Tibial artery (tissue), 4 donors: ENCODE measurements at regions not wholly inside any gene's neighbourhood (a gene's known extent, or its start where the extent isn't known, plus 50 kb on each side); places are given as distances from the start of the nearest gene placed in this dataset.
A peak's percentile ranks its signal among the peaks of the same experiment; 100 is the strongest.

ENCODE experiments used
- DNase-seq, 2 donors: peaks; one replicate each; pipeline ENCODE4 v3.0.0-alpha.2; 2019
- H3K27ac ChIP-seq, 2 donors: fragments of 200-600 bp; sonication (generic) in 1 of 2; 1 replicate in 1 of 2; 2 replicates in 1 of 2; pipeline ENCODE4 v1.5.1; 2018 to 2019; ENCODE audit warnings: mild to moderate bottlenecking in 1 of 2
- H3K27me3 ChIP-seq, 2 donors: fragments of 200-600 bp; sonication (generic) in 1 of 2; one replicate each; pipeline versions ENCODE4 v1.5.1 to v1.6.0; 2016 to 2019
- H3K36me3 ChIP-seq, 3 donors: fragments of 200-600 bp; sonication (generic) in 2 of 3; one replicate each; pipeline ENCODE4 v1.5.1; 2016 to 2019; ENCODE audit warnings: mild to moderate bottlenecking in 2 of 3
- H3K4me1 ChIP-seq, 4 donors: fragments of 200-600 bp; sonication (generic) in 2 of 4; 1 replicate in 3 of 4; 2 replicates in 1 of 4; pipeline ENCODE4 v1.5.1; 2016 to 2019
- H3K4me3 ChIP-seq, 2 donors: fragments of 200-600 bp; sonication (generic) in 1 of 2; 1 replicate in 1 of 2; 2 replicates in 1 of 2; pipeline ENCODE4 v1.5.1; 2018 to 2019; ENCODE audit warnings: mild to moderate bottlenecking in 2 of 2
- H3K9me3 ChIP-seq, 3 donors: fragments of 200-600 bp; sonication (generic) in 1 of 3; one replicate each; pipeline ENCODE4 v1.5.1; 2016 to 2019
- intact Hi-C: fragments of 100-400 bp; cut with DNase I; formaldehyde crosslinking; loops from one replicate; pipeline ENCODE4 v1.15.0; 2023; ENCODE audit warnings: low total_unique reads
- TF ChIP-seq, protein P1 (sequence below), 2 experiments: fragments of 200-600 bp in 1 of 2; fragments of 450-650 bp in 1 of 2; IDR thresholded peaks; one replicate each; pipeline ENCODE4 v1.5.1; 2017 to 2019; ENCODE audit warnings: antibody characterized with exemption in 2 of 2, mild to moderate bottlenecking in 1 of 2, moderate library complexity in 1 of 2

DNA sequence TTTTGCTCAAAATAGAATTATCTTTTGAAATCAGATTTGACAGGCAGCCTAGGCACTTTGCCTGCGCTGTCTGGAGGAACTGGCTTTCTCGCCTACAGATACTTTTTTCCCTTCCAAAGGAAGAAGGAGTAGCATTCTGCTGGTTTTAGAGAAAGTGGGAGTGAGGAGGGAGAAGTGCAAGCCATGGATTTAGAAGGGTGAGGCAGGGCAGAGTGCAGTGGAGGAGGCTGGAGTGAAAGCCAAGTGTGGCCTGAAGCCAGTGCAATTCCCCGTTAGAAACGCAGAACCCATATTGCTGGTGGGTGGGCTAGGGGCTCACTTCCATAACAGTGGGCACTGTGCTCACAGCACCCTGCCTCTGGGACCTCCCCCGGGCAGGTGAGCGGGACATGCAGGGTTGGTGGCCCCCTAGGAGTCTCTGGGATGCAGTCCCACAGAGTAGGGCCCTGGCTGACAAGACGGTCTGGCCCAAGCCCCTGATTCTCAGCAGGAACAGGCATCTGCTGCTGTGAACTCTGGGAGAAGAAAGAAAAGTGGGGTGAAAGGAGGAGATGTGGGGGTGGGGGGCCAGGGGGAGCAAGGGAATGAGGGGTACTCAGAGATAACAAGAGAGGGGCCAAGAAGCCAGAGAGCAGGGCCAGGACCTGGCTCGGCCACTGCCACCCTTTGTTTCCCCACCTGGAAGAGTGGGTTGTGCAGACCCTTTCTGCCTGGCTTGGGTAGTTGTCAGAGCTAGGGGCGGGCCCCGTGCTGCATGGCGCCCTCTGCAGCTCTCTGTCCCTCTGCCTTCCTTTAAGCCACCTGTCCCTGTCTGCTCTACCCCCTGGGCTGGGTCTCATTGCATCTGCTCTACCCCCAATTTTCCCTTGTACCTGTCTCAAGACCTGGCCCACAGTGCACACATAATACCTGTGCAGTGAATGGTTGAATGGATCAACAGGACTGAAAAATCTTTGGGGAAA is 273.5 kb upstream of the HS6ST1 start:
- H3K4me3 ChIP-seq = no peak overlapping the region
- H3K9me3 ChIP-seq = no peaks in the 10 kb centered on the region
- H3K4me1 ChIP-seq = no peaks in the 10 kb centered on the region
- no peak for DNase-seq
- no peaks in the 10 kb centered on the region for H3K27me3 ChIP-seq
- intact Hi-C loops = no loop called here
- H3K36me3 ChIP-seq = no peaks in the 10 kb centered on the region
- H3K27ac ChIP-seq = no peak overlapping the region
- TF ChIP-seq, protein P1, sequence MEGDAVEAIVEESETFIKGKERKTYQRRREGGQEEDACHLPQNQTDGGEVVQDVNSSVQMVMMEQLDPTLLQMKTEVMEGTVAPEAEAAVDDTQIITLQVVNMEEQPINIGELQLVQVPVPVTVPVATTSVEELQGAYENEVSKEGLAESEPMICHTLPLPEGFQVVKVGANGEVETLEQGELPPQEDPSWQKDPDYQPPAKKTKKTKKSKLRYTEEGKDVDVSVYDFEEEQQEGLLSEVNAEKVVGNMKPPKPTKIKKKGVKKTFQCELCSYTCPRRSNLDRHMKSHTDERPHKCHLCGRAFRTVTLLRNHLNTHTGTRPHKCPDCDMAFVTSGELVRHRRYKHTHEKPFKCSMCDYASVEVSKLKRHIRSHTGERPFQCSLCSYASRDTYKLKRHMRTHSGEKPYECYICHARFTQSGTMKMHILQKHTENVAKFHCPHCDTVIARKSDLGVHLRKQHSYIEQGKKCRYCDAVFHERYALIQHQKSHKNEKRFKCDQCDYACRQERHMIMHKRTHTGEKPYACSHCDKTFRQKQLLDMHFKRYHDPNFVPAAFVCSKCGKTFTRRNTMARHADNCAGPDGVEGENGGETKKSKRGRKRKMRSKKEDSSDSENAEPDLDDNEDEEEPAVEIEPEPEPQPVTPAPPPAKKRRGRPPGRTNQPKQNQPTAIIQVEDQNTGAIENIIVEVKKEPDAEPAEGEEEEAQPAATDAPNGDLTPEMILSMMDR (IDR thresholded peaks at IDR 0.05) = no peak

- no peaks in the 10 kb centered on the region for H3K4me1 ChIP-seq
- no peak overlapping the region for H3K27ac ChIP-seq
- TF ChIP-seq, protein P1 (IDR thresholded peaks at IDR 0.05) = no peak
- no peaks in the 10 kb centered on the region for H3K9me3 ChIP-seq
- DNase-seq = no peak
- H3K36me3 ChIP-seq = no peaks in the 10 kb centered on the region
- no peak overlapping the region for H3K4me3 ChIP-seq
- no peaks in the 10 kb centered on the region for H3K27me3 ChIP-seq
- intact Hi-C loops = no loop called here
These were observed 274.8 kb upstream of the HS6ST1 start for GRCh38 chr2:128593518-128593878.

- DNase-seq = peak in 1 of 2 donors; percentile 62
- Histone ChIP-seq H3K27ac (no peak overlapping the region), H3K4me3 (no peak overlapping the region)
These were observed 275.4 kb upstream of the HS6ST1 start for GRCh38 chr2:128593879-128594650.

DNA sequence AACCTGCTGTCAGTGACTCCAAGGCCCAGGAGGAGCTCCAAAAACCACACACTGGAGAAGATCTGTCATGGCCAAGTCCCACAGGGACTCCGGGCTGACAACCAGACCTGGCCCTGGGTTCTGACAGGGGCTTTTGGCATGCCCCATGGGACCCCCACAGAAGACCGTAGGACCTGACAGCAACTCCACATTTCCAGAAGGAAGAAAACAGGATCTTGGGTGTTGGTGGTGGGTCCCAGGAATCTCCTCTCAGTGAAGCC is 275.9 kb upstream of the HS6ST1 start:
- intact Hi-C loops = no loop called here
- H3K27me3 ChIP-seq = no peaks in the 10 kb centered on the region
- TF ChIP-seq, protein P1 (IDR thresholded peaks at IDR 0.05) = no peak

More at GRCh38 chr2:128593879-128594650, 275.4 kb upstream of the HS6ST1 start:
- H3K36me3 ChIP-seq = no peaks in the 10 kb centered on the region
- intact Hi-C loops = no loop called here
- no peaks in the 10 kb centered on the region for H3K9me3 ChIP-seq
- no peaks in the 10 kb centered on the region for H3K27me3 ChIP-seq
- no peaks in the 10 kb centered on the region for H3K4me1 ChIP-seq
- TF ChIP-seq, protein P1 (IDR thresholded peaks at IDR 0.05) = no peak

DNA sequence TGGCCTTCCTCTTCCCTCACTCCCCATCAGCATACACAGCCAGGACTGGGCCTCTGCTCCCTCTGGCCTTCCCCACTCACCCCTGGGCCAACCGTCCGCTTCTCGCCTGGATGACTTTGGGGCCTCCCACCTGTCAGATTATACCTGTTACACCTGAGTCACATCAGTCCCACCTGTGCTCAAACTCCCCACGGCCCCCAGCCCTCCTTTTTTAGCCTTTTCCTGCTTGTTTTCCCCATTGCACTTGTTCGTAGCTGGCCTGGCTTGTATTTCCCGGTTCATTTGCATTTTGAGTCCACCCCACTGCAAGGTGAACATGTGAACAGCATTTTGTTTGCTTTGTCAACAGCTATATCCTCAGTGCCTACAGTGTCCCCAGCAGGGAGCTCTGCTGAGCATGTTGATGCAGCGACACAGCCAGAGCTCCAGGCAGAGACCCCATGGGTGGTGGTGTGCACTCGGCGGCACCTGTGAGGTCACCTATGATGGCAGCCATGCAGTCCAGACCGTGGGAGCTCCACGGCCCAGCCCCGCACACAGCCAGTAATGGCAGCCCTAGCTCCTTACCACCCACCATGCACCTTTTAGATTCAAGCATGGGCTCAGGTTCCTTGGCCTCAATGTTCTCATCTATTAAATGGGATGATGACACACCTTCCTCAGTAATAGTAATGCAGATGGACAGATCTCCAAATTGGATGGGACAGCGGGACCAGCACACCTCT is 276.4 kb upstream of the HS6ST1 start:
- H3K4me1 ChIP-seq = no peaks in the 10 kb centered on the region
- TF ChIP-seq, protein P1 (IDR thresholded peaks at IDR 0.05) = no peak
- intact Hi-C loops = no loop called here
- peak in 1 of 2 donors; percentile 48 for DNase-seq
- no peak overlapping the region for H3K27ac ChIP-seq
- H3K9me3 ChIP-seq = no peaks in the 10 kb centered on the region
- H3K4me3 ChIP-seq = no peak overlapping the region
- H3K36me3 ChIP-seq = no peaks in the 10 kb centered on the region
- H3K27me3 ChIP-seq = no peaks in the 10 kb centered on the region

More for the DNA sequence above, 275.9 kb upstream of the HS6ST1 start:
- Histone ChIP-seq H3K36me3 (no peaks in the 10 kb centered on the region), H3K4me3 (no peak overlapping the region), H3K9me3 (no peaks in the 10 kb centered on the region), H3K4me1 (no peaks in the 10 kb centered on the region), H3K27ac (no peak overlapping the region)
- no peak for DNase-seq
